ENCODE measurements at regions not wholly inside any gene's neighbourhood (a gene's known extent, or its start where the extent isn't known, plus 50 kb on each side); places are given as distances from the start of the nearest gene placed in this dataset.

GRCh38 chr4:111722213-111722720 is 423.0 kb upstream of the FAM241A start:
- no peak for TF ChIP-seq CTCF (optimal IDR thresholded peaks at IDR 0.05 in 1 of 3, IDR thresholded peaks at IDR 0.05 in 1 of 3, conservative IDR thresholded peaks at IDR 0.05 in 1 of 3; ENCODE audit: extremely low read depth in 1 of 3, insufficient read depth in 2 of 3, low read length in 3 of 3)
- TF ChIP-seq EZH2 (IDR thresholded peaks at IDR 0.05; ENCODE audit: low read length) = no peak

All from keratinocyte (primary cell).